Type B pancreatic cell (in vitro differentiated cells): ENCODE measurements at regions not wholly inside any gene's neighbourhood (a gene's known extent, or its start where the extent isn't known, plus 50 kb on each side); places are given as distances from the start of the nearest gene placed in this dataset.

Experiments
- DNase-seq: peaks from one replicate; pipeline ENCODE4 v3.0.0; 2021; ENCODE audit warnings: mixed read lengths; ENCODE audit not compliant: unreplicated experiment; ENCODE audit errors: extremely low spot score
- H3K27ac Mint-ChIP-seq: 2 replicates; pipeline ENCODE4 v1.8.0; 2021; ENCODE audit warnings: mild to moderate bottlenecking, mixed read lengths
- H3K27me3 Mint-ChIP-seq: 2 replicates; pipeline ENCODE4 v1.8.0; 2021; ENCODE audit warnings: mixed read lengths
- H3K36me3 Mint-ChIP-seq: 2 replicates; pipeline ENCODE4 v1.8.0; 2021; ENCODE audit warnings: mixed read lengths
- H3K4me1 Mint-ChIP-seq: one replicate; pipeline ENCODE4 v1.8.0; 2021; ENCODE audit warnings: mixed read lengths; ENCODE audit not compliant: unreplicated experiment
- H3K4me3 Mint-ChIP-seq: 2 replicates; pipeline ENCODE4 v1.8.0; 2021; ENCODE audit warnings: mild to moderate bottlenecking, mixed read lengths
- H3K9me3 Mint-ChIP-seq: 2 replicates; pipeline ENCODE4 v1.8.0; 2021; ENCODE audit warnings: mixed read lengths
- TF ChIP-seq, protein P1 (sequence below): fragments of 200-600 bp; sonication (generic); conservative IDR thresholded peaks from 2 replicates; pipeline ENCODE4 v1.5.0; 2021; ENCODE audit warnings: antibody characterized with exemption, mild to moderate bottlenecking

DNA sequence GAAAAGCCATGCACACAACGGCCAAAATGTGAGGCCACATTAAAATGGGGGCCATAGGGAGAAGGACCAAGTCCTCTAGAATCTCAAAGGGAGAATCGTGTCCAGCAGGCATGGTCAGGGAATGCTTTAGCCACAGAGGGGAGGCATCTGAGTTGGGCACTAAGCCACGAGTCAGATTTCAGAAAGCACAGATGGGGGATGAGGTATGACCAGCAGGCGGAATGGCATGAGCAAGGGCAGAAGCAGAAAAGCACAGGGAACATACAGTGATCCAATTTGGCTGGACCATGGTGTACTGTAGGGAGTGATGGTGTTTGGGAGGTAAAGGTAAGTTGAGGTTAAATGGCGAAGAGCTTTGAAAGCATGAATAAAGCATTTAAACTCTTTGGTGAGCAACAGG is 214.6 kb downstream of the TLE1 start:
- no peak for DNase-seq
- H3K4me3 Mint-ChIP-seq: no peak overlapping the region
- H3K27ac Mint-ChIP-seq: no peak overlapping the region
- H3K36me3 Mint-ChIP-seq: no peaks in the 10 kb centered on the region
- H3K9me3 Mint-ChIP-seq: peaks cover 7% of the 10 kb centered on the region
- H3K27me3 Mint-ChIP-seq: peaks cover 3% of the 10 kb centered on the region
- TF ChIP-seq, protein P1, sequence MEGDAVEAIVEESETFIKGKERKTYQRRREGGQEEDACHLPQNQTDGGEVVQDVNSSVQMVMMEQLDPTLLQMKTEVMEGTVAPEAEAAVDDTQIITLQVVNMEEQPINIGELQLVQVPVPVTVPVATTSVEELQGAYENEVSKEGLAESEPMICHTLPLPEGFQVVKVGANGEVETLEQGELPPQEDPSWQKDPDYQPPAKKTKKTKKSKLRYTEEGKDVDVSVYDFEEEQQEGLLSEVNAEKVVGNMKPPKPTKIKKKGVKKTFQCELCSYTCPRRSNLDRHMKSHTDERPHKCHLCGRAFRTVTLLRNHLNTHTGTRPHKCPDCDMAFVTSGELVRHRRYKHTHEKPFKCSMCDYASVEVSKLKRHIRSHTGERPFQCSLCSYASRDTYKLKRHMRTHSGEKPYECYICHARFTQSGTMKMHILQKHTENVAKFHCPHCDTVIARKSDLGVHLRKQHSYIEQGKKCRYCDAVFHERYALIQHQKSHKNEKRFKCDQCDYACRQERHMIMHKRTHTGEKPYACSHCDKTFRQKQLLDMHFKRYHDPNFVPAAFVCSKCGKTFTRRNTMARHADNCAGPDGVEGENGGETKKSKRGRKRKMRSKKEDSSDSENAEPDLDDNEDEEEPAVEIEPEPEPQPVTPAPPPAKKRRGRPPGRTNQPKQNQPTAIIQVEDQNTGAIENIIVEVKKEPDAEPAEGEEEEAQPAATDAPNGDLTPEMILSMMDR: no peak
- H3K4me1 Mint-ChIP-seq: no peaks in the 10 kb centered on the region

DNA sequence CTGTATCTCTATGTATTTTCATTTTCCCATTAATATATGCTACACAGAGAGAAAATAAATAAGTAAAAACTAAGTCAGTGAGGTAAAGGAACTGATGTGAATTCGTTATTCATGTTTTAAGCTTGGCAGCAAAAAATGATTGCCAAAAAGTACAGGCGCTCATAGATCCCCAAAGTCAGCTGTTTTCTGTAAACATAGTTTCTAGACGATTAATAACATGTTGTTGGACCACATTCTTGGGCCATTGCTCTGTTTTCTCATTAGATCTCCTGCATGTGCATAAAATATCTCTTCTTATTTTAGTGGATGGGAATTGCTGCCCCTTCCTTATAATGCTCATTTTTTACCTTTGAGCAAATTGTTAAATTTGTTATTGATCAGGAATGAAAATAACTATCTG is 215.2 kb downstream of the TLE1 start:
- Mint-ChIP-seq H3K36me3 (no peaks in the 10 kb centered on the region), H3K27me3 (peaks cover 3% of the 10 kb centered on the region), H3K27ac (no peak overlapping the region), H3K4me3 (no peak overlapping the region), H3K4me1 (no peaks in the 10 kb centered on the region), H3K9me3 (peaks cover 7% of the 10 kb centered on the region)
- TF ChIP-seq, protein P1: no peak
- DNase-seq: no peak

DNA sequence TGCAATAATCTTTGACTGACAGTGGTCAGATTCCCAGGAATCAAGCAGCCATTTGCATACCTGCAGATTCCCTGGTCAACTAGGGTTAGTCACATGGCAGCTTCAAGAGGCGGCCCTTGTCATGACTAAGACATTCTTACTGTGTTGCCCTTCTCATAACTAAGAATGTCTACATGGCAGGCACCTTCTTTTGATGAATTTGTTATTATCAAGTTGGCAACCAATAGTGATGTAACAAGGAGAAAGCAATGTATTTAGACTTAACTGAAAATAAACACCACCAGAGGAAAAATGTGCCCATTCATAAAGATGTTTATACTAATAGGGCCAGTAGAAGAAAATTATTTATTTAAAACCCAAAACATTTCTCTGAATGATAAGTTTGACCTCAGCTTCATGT is 215.6 kb downstream of the TLE1 start:
- Mint-ChIP-seq H3K27ac (no peak overlapping the region), H3K27me3 (peaks cover 6% of the 10 kb centered on the region), H3K9me3 (peaks cover 7% of the 10 kb centered on the region), H3K4me3 (no peak overlapping the region), H3K4me1 (no peaks in the 10 kb centered on the region), H3K36me3 (no peaks in the 10 kb centered on the region)
- no peak for DNase-seq
- TF ChIP-seq, protein P1: no peak

DNA sequence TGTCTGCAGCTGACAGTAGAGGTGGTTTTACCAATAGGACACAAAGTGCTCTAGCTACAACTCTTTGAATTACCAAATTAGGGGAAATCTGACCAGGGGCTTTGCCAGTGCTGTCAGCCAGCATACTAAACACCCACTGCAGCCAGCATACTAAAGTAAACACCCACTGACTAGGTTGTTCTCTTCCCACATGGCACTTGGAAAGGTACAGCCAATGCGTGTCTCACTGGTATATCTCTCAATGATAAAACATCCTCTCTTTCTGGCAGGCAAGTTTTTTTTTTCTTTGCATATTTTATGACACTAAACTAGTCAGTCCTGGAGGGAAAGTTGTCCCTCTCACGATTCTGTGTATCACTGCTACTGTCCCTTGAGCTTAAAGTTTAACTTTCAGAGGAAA is 216.1 kb downstream of the TLE1 start:
- no peak for DNase-seq
- H3K4me1 Mint-ChIP-seq: no peaks in the 10 kb centered on the region
- TF ChIP-seq, protein P1: no peak
- no peak overlapping the region for H3K4me3 Mint-ChIP-seq
- H3K27me3 Mint-ChIP-seq: peaks cover 9% of the 10 kb centered on the region
- no peaks in the 10 kb centered on the region for H3K36me3 Mint-ChIP-seq
- no peak overlapping the region for H3K27ac Mint-ChIP-seq
- H3K9me3 Mint-ChIP-seq: peaks cover 7% of the 10 kb centered on the region

DNA sequence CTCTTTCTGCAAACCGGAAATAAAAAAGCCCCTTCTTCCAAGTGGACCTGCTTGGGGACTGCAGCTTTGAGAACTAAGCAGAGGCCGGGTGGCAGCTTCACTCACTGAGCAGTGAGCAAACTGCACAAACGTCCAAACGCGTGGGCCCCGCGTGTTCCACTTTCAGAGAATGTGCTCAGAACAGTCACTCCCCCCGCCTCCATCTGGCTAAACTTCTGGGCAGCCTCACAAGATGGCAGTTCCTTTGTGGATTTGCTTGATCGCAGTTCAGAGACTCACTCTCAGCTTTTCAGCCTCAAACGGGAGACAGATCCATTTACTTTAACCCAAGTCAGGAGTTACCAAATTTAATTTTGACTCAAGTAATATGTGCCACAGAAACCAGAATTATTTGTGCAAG is 216.6 kb downstream of the TLE1 start:
- H3K27me3 Mint-ChIP-seq: peaks cover 11% of the 10 kb centered on the region
- no peaks in the 10 kb centered on the region for H3K36me3 Mint-ChIP-seq
- TF ChIP-seq, protein P1: no peak
- no peak overlapping the region for H3K4me3 Mint-ChIP-seq
- H3K9me3 Mint-ChIP-seq: peaks cover 7% of the 10 kb centered on the region
- H3K27ac Mint-ChIP-seq: no peak overlapping the region
- no peaks in the 10 kb centered on the region for H3K4me1 Mint-ChIP-seq
- no peak for DNase-seq

DNA sequence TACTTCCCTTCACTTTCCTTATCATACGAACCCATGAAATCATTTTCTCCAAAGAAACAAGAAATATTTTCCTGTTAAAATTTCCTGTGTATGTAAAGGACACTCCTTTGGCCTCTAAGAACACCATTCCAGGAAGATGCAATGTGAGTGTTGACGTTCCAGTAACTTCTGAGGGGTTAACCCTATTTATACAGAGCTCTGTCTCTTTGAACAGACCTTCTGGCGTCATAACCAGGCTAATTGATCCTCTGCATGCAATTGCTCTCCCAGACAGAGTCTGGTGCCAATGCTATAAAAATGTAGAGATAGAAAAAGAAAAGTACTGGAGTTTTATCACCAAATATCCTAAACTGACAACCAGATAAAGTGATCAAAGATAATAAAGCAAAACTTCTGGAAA is 218.5 kb downstream of the TLE1 start:
- Mint-ChIP-seq H3K36me3 (no peaks in the 10 kb centered on the region), H3K9me3 (peaks cover 7% of the 10 kb centered on the region), H3K27me3 (peaks cover 11% of the 10 kb centered on the region), H3K27ac (no peak overlapping the region), H3K4me1 (no peaks in the 10 kb centered on the region), H3K4me3 (no peak overlapping the region)
- no peak for DNase-seq
- TF ChIP-seq, protein P1: no peak
